ENCODE measurements at regions not wholly inside any gene's neighbourhood (a gene's known extent, or its start where the extent isn't known, plus 50 kb on each side); places are given as distances from the start of the nearest gene placed in this dataset.

GRCh38 chr9:23423999-23424398 is 402.0 kb downstream of the ELAVL2 start:
- TF ChIP-seq EZH2phosphoT487 (IDR thresholded peaks at IDR 0.05; ENCODE audit: insufficient read depth, low read depth) (no peak), EZH2 (IDR thresholded peaks at IDR 0.05; ENCODE audit: insufficient read depth, poor library complexity, severe bottlenecking) (no peak)
